C4-2B (cell line): ENCODE measurements at regions not wholly inside any gene's neighbourhood (a gene's known extent, or its start where the extent isn't known, plus 50 kb on each side); places are given as distances from the start of the nearest gene placed in this dataset.

ENCODE experiments used
- CTCF ChIP-seq: fragments of 450-650 bp; conservative IDR thresholded peaks from 2 replicates; pipeline ENCODE4 v1.5.1; 2017; ENCODE audit warnings: mild to moderate bottlenecking
- ZFX ChIP-seq: fragments of 450-650 bp; IDR thresholded peaks from 2 replicates; pipeline ENCODE4 v1.6.1; 2017

- TF ChIP-seq CTCF (no peak), ZFX (no peak)
Observed at GRCh38 chr17:55969562-55970324, 183.5 kb upstream of the ANKFN1 start.
